Lung (tissue), 11 donors: ENCODE measurements at regions not wholly inside any gene's neighbourhood (a gene's known extent, or its start where the extent isn't known, plus 50 kb on each side); places are given as distances from the start of the nearest gene placed in this dataset.

Experiments used
- ATAC-seq: fragments of 200-7000 bp; cut with Tn5 transposase; one replicate; pipeline ENCODE4 v1.9.1; 2020; ENCODE audit warnings: moderate number of reproducible peaks; ENCODE audit not compliant: insufficient read depth, low FRiP score
- DNase-seq, 3 donors: peaks; one replicate each; pipeline ENCODE4 v3.0.0-alpha.2; 2013 to 2017
- H3K27ac ChIP-seq, 2 donors: one replicate each; pipeline ENCODE4 v1.5.1; 2013; ENCODE audit warnings: mild to moderate bottlenecking in 2 of 2, moderate library complexity in 2 of 2, control low read depth in 1 of 2, inconsistent platforms in 1 of 2, low read depth in 1 of 2, low read length in 1 of 2
- H3K27me3 ChIP-seq, 3 donors: one replicate each; pipeline ENCODE4 v1.5.1; 2013; ENCODE audit warnings: low read length in 2 of 3; ENCODE audit not compliant: control insufficient read depth in 3 of 3, insufficient read depth in 3 of 3
- H3K36me3 ChIP-seq, 4 donors: one replicate each; pipeline ENCODE4 v1.5.1; 2013; ENCODE audit warnings: low read length in 4 of 4, mild to moderate bottlenecking in 1 of 4, moderate library complexity in 1 of 4; ENCODE audit not compliant: control insufficient read depth in 4 of 4, insufficient read depth in 4 of 4
- H3K4me1 ChIP-seq, 5 donors: one replicate each; pipeline ENCODE4 v1.5.1; 2013; ENCODE audit warnings: low read length in 5 of 5, mild to moderate bottlenecking in 2 of 5, moderate library complexity in 1 of 5; ENCODE audit not compliant: control insufficient read depth in 5 of 5, insufficient read depth in 5 of 5
- H3K4me3 ChIP-seq: one replicate; pipeline ENCODE4 v1.5.1; 2013; ENCODE audit warnings: mild to moderate bottlenecking, control low read depth, moderate library complexity
- H3K9ac ChIP-seq, 2 donors: one replicate each; pipeline ENCODE4 v1.5.1; 2013; ENCODE audit warnings: low read length in 2 of 2, control low read depth in 1 of 2; ENCODE audit not compliant: insufficient read depth in 1 of 2
- H3K9me3 ChIP-seq, 4 donors: one replicate each; pipeline ENCODE4 v1.5.1; 2013; ENCODE audit warnings: low read length in 3 of 4, mild to moderate bottlenecking in 1 of 4, moderate library complexity in 1 of 4; ENCODE audit not compliant: control insufficient read depth in 4 of 4, insufficient read depth in 3 of 4
- WGBS, 2 donors: extraction: QIAGEN DNeasy Blood & Tissue Kit; methylation state at CpG; one replicate each; pipeline ENCODE4 v1.1.7; 2013; 5-methylcytosine and 5-hydroxymethylcytosine counted together
- TF ChIP-seq, protein P1 (sequence below): IDR thresholded peaks from 2 replicates; pipeline ENCODE4 v1.5.1; 2012; ENCODE audit warnings: mild to moderate bottlenecking; ENCODE audit errors: control extremely low read depth, extremely low read depth
- donor health status: control.
- donor health status: control.
- donor health status: Bipolar disorder and iron deficiency.
- donor health status: healthy.
- donor health status: DM: yes; HTN: yes; CAD: no.

DNA sequence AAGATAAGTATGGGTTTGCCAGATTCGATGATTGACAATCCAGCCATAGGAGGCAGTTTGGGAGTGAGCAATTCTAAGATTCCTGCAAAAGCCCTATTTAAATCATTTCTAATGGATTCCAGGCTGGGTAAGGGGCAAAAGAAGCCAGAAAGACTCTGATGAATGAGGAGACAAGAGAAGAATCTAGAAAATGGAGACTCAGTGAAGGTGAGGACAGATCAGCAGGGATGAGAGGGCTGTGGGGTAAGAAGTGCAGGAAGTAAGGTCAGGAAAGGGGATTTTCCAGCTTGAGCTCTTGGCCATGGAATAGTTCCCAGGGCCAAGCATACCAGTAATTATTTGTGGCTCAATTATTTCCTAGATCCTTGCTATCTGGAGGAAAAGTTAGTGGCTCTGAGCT, 87.3 kb downstream of the TMX1 start:
- Histone ChIP-seq H3K4me3 (no peak overlapping the region), H3K36me3 (no peaks in the 10 kb centered on the region), H3K9ac (no peak overlapping the region), H3K9me3 (no peaks in the 10 kb centered on the region), H3K4me1 (peaks cover 0 to 6% (median 0%) of the 10 kb centered on the region in 5 donors), H3K27ac (no peak overlapping the region), H3K27me3 (no peaks in the 10 kb centered on the region)
- 78 to 92% methylated on average over 1 of the region's 1 CpG for WGBS, 2 donors
- no peak for DNase-seq
- ATAC-seq: no peak
- TF ChIP-seq, protein P1, sequence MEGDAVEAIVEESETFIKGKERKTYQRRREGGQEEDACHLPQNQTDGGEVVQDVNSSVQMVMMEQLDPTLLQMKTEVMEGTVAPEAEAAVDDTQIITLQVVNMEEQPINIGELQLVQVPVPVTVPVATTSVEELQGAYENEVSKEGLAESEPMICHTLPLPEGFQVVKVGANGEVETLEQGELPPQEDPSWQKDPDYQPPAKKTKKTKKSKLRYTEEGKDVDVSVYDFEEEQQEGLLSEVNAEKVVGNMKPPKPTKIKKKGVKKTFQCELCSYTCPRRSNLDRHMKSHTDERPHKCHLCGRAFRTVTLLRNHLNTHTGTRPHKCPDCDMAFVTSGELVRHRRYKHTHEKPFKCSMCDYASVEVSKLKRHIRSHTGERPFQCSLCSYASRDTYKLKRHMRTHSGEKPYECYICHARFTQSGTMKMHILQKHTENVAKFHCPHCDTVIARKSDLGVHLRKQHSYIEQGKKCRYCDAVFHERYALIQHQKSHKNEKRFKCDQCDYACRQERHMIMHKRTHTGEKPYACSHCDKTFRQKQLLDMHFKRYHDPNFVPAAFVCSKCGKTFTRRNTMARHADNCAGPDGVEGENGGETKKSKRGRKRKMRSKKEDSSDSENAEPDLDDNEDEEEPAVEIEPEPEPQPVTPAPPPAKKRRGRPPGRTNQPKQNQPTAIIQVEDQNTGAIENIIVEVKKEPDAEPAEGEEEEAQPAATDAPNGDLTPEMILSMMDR: no peak

DNA sequence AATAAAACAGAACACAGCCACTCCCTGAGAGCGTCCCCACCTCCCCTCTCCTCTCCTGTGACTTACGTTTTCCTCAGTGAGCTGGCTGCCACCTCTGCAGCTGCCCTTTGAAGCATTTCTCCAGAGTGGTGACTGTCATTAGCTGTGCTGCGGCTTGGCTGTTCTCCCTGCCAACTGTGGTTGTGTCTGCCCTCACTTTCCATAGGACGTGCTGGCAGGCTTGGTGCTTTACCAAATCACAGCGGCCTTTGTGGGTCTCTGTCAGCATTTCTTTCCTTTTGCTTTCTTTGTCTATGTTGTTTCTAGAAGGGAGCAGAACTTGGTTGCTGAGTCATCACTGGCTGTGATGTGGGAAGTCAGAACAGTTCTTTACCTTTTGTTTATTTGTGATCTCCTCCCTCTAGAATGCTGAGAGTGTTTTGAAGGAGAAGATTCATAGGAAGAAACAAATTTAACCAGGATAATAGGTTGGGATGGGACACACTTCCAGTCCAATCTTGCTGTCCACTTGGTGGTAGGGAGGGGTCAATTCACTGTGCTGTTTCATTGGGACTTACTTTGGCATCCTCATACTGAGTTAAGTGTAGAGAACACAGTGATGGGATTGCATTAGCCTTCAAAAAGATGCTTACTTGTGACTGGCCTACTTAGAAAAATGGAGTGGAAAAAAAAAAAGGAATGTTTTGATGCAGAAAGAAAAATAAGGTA, 88.2 kb downstream of the TMX1 start:
- Histone ChIP-seq H3K9me3 (no peaks in the 10 kb centered on the region), H3K27ac (peak overlapping the region; percentile 13 to 77), H3K4me3 (no peak overlapping the region), H3K4me1 (peaks cover 0 to 6% (median 0%) of the 10 kb centered on the region in 5 donors), H3K9ac (no peak overlapping the region), H3K27me3 (no peaks in the 10 kb centered on the region), H3K36me3 (no peaks in the 10 kb centered on the region)
- TF ChIP-seq, protein P1: no peak
- 37 to 42% methylated on average over 5 of the region's 5 CpGs for WGBS, 2 donors
- ATAC-seq: no peak
- DNase-seq: no peak

DNA sequence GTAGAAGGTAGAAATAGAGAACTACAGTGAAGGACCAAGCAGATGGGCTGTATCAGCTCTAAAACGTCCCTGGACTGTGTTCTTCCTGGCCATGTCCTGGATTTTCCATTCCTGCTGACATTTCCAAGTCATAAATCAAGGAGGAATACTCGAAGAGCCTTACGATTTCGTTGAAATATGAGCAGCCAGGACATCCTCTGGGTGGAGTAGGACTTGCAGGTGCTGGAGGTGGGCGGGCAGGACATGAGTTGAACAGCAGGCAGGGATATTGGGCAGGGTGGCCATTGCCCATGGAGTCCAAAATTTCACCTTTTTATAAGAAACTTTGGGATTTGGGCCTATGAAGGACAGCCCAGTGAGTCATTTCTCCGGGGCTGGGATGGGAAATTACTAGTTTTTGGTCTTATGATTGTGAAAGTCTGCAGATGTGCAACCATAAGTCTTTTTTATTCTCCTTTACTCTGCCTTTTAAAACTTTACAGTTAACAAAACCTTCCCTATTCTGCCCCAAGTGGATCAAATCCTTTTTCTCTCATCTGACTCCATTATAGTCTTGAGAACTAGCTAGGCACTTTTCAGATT, 88.8 kb downstream of the TMX1 start:
- WGBS, 2 donors: 53 to 64% methylated on average over 6 of the region's 6 CpGs
- H3K27me3 ChIP-seq: no peaks in the 10 kb centered on the region
- ATAC-seq: no peak

More for the DNA sequence above, 88.8 kb downstream of the TMX1 start:
- H3K4me1 ChIP-seq: peaks cover 0 to 6% (median 0%) of the 10 kb centered on the region in 5 donors
- no peak overlapping the region for H3K9ac ChIP-seq
- no peaks in the 10 kb centered on the region for H3K9me3 ChIP-seq
- H3K4me3 ChIP-seq: no peak overlapping the region
- peak overlapping the region; percentile 13 to 77 for H3K27ac ChIP-seq
- TF ChIP-seq, protein P1: no peak
- DNase-seq: no peak
- no peaks in the 10 kb centered on the region for H3K36me3 ChIP-seq
